K562 (cell line): ENCODE measurements at regions not wholly inside any gene's neighbourhood (a gene's known extent, or its start where the extent isn't known, plus 50 kb on each side); places are given as distances from the start of the nearest gene placed in this dataset.

Source experiments
- C11orf30 ChIP-seq: fragments of 450-650 bp; IDR thresholded peaks from 2 replicates; pipeline ENCODE4 v1.6.1; 2016; ENCODE audit warnings: low read depth, mild to moderate bottlenecking
- CTBP1 ChIP-seq: fragments of 450-650 bp; IDR thresholded peaks from 2 replicates; pipeline ENCODE4 v1.6.1; 2016; ENCODE audit warnings: borderline replicate concordance
- DMBX1 ChIP-seq: fragments of 250-450 bp; sonication (Bioruptor Pico); IDR thresholded peaks from 2 replicates; pipeline ENCODE4 v1.8.0; 2022; ENCODE audit warnings: inconsistent platforms, mild to moderate bottlenecking, moderate library complexity, borderline replicate concordance
- HLTF ChIP-seq: fragments of 450-650 bp; IDR thresholded peaks from 2 replicates; pipeline ENCODE4 v1.6.1; 2016
- HNRNPLL ChIP-seq: fragments of 200-400 bp; formaldehyde crosslinking; IDR thresholded peaks from 2 replicates; pipeline ENCODE4 v1.6.1; 2017; ENCODE audit warnings: low read length, low read depth, mild to moderate bottlenecking; ENCODE audit not compliant: poor library complexity, severe bottlenecking
- ILF3 ChIP-seq: fragments of 450-650 bp; IDR thresholded peaks from 2 replicates; pipeline ENCODE4 v1.6.1; 2018; ENCODE audit warnings: antibody characterized with exemption, mild to moderate bottlenecking, moderate library complexity, borderline replicate concordance
- NFE2 ChIP-seq: IDR thresholded peaks from 2 replicates; pipeline ENCODE4 v1.6.1; 2014; ENCODE audit warnings: antibody characterized with exemption, low read depth
- NR3C1 ChIP-seq: sonication (generic); formaldehyde crosslinking; IDR thresholded peaks from 2 replicates; pipeline ENCODE4 v1.8.1; 2022; ENCODE audit warnings: missing genetic modification reagents
- PCBP1 ChIP-seq: fragments of 200-400 bp; formaldehyde crosslinking; IDR thresholded peaks from 2 replicates; pipeline ENCODE4 v1.6.1; 2018; ENCODE audit warnings: mild to moderate bottlenecking, low read depth, low read length; ENCODE audit not compliant: poor library complexity, severe bottlenecking
- POLR3G ChIP-seq: IDR thresholded peaks from 2 replicates; pipeline ENCODE4 v1.6.1; 2011; ENCODE audit not compliant: insufficient read length, insufficient replicate concordance; ENCODE audit errors: extremely low read depth
- SAP30 ChIP-seq: fragments of 200-600 bp; sonication (generic); IDR thresholded peaks from 2 replicates; pipeline ENCODE4 v1.6.1; 2012; ENCODE audit warnings: borderline replicate concordance, low read depth, mild to moderate bottlenecking, moderate library complexity, low read length, control low read depth, inconsistent platforms; ENCODE audit not compliant: insufficient read depth, poor library complexity, severe bottlenecking
- SREBF1 ChIP-seq: fragments of 150-350 bp; IDR thresholded peaks from 2 replicates; pipeline ENCODE4 v1.6.1; 2014; ENCODE audit warnings: antibody characterized with exemption, low read depth, low read length, borderline replicate concordance
- TAF1 ChIP-seq: IDR thresholded peaks from 2 replicates; pipeline ENCODE4 v1.6.1; 2011; ENCODE audit warnings: mild to moderate bottlenecking, low read length, moderate library complexity; ENCODE audit not compliant: insufficient read depth, control insufficient read depth, severe bottlenecking; ENCODE audit errors: extremely low read depth
- TAF15 ChIP-seq: fragments of 200-400 bp; formaldehyde crosslinking; IDR thresholded peaks from 2 replicates; pipeline ENCODE4 v1.6.1; 2017; ENCODE audit warnings: mild to moderate bottlenecking, low read depth, low read length, moderate library complexity
- ZNF124 ChIP-seq: sonication (generic); formaldehyde crosslinking; IDR thresholded peaks from 2 replicates; pipeline ENCODE4 v1.8.1; 2022; ENCODE audit warnings: missing genetic modification reagents
- ZNF253 ChIP-seq: fragments of 250-450 bp; sonication (Bioruptor Pico); conservative IDR thresholded peaks from 2 replicates; pipeline ENCODE4 v1.6.1; 2021; ENCODE audit warnings: mild to moderate bottlenecking
- ZNF316 ChIP-seq: fragments of 450-650 bp; IDR thresholded peaks from 2 replicates; pipeline ENCODE4 v1.6.1; 2016
- ZNF695 ChIP-seq: fragments of 450-650 bp; formaldehyde crosslinking; IDR thresholded peaks from 2 replicates; pipeline ENCODE4 v1.4.0; 2020; ENCODE audit warnings: mild to moderate bottlenecking, moderate library complexity
- ZNF76 ChIP-seq: fragments of 250-450 bp; sonication (Bioruptor Pico); IDR thresholded peaks from 2 replicates; pipeline ENCODE4 v1.4.0; 2020; ENCODE audit warnings: mild to moderate bottlenecking, moderate library complexity, borderline replicate concordance
- TF ChIP-seq, protein P1 (sequence below): fragments of 250-450 bp; sonication (Bioruptor Pico); IDR thresholded peaks from 2 replicates; pipeline ENCODE4 v1.5.0; 2021
- TF ChIP-seq, protein P2 (sequence below), 2 experiments: fragments of 450-650 bp in 1 of 2; IDR thresholded peaks; 2 replicates each; pipeline ENCODE4 v1.6.1; 2011 to 2017; ENCODE audit warnings: low read depth in 2 of 2, antibody characterized with exemption in 1 of 2, borderline replicate concordance in 1 of 2, low read length in 1 of 2, mild to moderate bottlenecking in 1 of 2, mixed read lengths in 1 of 2; ENCODE audit not compliant: control insufficient read depth in 1 of 2
- TF ChIP-seq, protein P3 (sequence below): sonication (generic); formaldehyde crosslinking; IDR thresholded peaks from 2 replicates; pipeline ENCODE4 v1.9.0; 2022; ENCODE audit warnings: mild to moderate bottlenecking, missing genetic modification reagents
- TF ChIP-seq, protein P4 (sequence below): sonication (generic); formaldehyde crosslinking; IDR thresholded peaks from 2 replicates; pipeline ENCODE4 v1.8.1; 2022; ENCODE audit warnings: missing genetic modification reagents

DNA sequence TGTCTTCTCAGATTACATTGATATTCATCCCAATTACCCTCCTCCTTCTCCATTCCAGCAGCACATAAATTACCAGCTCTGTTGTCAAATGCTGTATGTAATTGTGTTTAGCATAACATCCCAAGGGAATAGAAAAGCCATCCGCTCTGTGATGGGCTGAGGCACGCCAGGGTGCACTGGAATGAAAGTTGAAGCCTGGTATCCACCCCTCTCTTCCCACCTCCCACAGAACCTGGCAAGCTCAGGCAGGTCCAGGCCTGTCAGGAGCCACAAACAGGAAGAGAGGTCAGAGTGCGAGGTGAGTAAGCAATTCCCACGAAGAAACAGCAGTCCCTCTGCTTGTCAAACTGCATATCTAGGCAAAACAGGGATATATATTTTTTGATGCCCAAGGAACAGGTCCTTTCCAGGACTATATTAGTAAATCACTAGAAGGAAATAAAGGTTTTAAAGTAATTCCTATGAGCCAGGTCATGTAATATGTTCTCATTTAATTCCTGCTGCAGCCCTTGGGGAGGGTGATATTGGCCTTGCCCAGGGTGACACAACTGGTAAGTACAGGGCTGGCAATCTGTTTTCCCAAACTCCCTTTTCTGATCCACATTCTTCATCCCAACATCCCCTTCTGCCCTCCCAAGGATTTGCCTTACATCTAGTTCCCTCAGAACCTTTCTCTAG, 155.6 kb upstream of the GHITM start (continued):
- TF ChIP-seq, protein P1, sequence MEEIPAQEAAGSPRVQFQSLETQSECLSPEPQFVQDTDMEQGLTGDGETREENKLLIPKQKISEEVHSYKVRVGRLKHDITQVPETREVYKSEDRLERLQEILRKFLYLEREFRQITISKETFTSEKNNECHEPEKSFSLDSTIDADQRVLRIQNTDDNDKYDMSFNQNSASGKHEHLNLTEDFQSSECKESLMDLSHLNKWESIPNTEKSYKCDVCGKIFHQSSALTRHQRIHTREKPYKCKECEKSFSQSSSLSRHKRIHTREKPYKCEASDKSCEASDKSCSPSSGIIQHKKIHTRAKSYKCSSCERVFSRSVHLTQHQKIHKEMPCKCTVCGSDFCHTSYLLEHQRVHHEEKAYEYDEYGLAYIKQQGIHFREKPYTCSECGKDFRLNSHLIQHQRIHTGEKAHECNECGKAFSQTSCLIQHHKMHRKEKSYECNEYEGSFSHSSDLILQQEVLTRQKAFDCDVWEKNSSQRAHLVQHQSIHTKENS, result no peak
- TF ChIP-seq PCBP1 (no peak), ZNF124 (CRISPR knock-in tag) (no peak), ZNF695 (CRISPR knock-in tag) (no peak), SREBF1 (no peak), POLR3G (no peak), DMBX1 (peak; percentile 75; the same call in 1 of the 2 replicates), ZNF253 (CRISPR knock-in tag) (no peak), ZNF316 (peak; percentile 32; the same call in 1 of the 2 replicates), HNRNPLL (no peak), HLTF (no peak), SAP30 (no peak), NR3C1 (no peak), ILF3 (no peak), TAF15 (no peak), TAF1 (no peak), NFE2 (peak; percentile 81), CTBP1 (no peak), ZNF76 (no peak), C11orf30 (peak; percentile 61)
- TF ChIP-seq, protein P2, sequence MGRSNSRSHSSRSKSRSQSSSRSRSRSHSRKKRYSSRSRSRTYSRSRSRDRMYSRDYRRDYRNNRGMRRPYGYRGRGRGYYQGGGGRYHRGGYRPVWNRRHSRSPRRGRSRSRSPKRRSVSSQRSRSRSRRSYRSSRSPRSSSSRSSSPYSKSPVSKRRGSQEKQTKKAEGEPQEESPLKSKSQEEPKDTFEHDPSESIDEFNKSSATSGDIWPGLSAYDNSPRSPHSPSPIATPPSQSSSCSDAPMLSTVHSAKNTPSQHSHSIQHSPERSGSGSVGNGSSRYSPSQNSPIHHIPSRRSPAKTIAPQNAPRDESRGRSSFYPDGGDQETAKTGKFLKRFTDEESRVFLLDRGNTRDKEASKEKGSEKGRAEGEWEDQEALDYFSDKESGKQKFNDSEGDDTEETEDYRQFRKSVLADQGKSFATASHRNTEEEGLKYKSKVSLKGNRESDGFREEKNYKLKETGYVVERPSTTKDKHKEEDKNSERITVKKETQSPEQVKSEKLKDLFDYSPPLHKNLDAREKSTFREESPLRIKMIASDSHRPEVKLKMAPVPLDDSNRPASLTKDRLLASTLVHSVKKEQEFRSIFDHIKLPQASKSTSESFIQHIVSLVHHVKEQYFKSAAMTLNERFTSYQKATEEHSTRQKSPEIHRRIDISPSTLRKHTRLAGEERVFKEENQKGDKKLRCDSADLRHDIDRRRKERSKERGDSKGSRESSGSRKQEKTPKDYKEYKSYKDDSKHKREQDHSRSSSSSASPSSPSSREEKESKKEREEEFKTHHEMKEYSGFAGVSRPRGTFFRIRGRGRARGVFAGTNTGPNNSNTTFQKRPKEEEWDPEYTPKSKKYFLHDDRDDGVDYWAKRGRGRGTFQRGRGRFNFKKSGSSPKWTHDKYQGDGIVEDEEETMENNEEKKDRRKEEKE (IDR thresholded peaks at IDR 0.05; ENCODE audit: borderline replicate concordance in 1 of 2, control insufficient read depth in 1 of 2, low read depth in 2 of 2, low read length in 1 of 2), result no peak
- TF ChIP-seq, protein P3, sequence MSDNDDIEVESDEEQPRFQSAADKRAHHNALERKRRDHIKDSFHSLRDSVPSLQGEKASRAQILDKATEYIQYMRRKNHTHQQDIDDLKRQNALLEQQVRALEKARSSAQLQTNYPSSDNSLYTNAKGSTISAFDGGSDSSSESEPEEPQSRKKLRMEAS (CRISPR knock-in tag), result no peak
- TF ChIP-seq, protein P4, sequence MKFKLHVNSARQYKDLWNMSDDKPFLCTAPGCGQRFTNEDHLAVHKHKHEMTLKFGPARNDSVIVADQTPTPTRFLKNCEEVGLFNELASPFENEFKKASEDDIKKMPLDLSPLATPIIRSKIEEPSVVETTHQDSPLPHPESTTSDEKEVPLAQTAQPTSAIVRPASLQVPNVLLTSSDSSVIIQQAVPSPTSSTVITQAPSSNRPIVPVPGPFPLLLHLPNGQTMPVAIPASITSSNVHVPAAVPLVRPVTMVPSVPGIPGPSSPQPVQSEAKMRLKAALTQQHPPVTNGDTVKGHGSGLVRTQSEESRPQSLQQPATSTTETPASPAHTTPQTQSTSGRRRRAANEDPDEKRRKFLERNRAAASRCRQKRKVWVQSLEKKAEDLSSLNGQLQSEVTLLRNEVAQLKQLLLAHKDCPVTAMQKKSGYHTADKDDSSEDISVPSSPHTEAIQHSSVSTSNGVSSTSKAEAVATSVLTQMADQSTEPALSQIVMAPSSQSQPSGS, result no peak
